GM23338 (cell line): ENCODE measurements at regions not wholly inside any gene's neighbourhood (a gene's known extent, or its start where the extent isn't known, plus 50 kb on each side); places are given as distances from the start of the nearest gene placed in this dataset.

Source experiments
- ATAC-seq: fragments of 200-7000 bp; cut with Tn5 transposase; 3 replicates; pipeline ENCODE4 v1.9.1; 2020
- DNase-seq: peaks from one replicate; pipeline ENCODE4 v3.0.0-alpha.2; 2015; ENCODE audit warnings: low spot score
- H2AFZ ChIP-seq: fragments of 200-600 bp; sonication (generic); 2 replicates; pipeline ENCODE4 v1.8.0; 2016; ENCODE audit warnings: antibody characterized with exemption, mild to moderate bottlenecking, moderate library complexity
- H3F3A ChIP-seq: fragments of 200-600 bp; sonication (generic); replicated peaks from 2 replicates; pipeline ENCODE4 v1.8.0; 2017; ENCODE audit warnings: antibody characterized with exemption, mixed run types, low read depth
- H3K27ac ChIP-seq: fragments of 200-600 bp; sonication (generic); 2 replicates; pipeline ENCODE4 v1.6.1; 2016; ENCODE audit warnings: low read depth
- H3K27me3 ChIP-seq: fragments of 200-600 bp; sonication (generic); 2 replicates; pipeline ENCODE4 v1.8.0; 2016; ENCODE audit warnings: mild to moderate bottlenecking, mixed run types, moderate library complexity; ENCODE audit not compliant: insufficient read depth
- H3K36me3 ChIP-seq: fragments of 200-600 bp; sonication (generic); 2 replicates; pipeline ENCODE4 v1.8.0; 2016; ENCODE audit warnings: mild to moderate bottlenecking; ENCODE audit not compliant: insufficient read depth
- H3K4me1 ChIP-seq: fragments of 200-600 bp; sonication (generic); 2 replicates; pipeline ENCODE4 v1.8.0; 2016; ENCODE audit warnings: mild to moderate bottlenecking, moderate library complexity; ENCODE audit not compliant: insufficient read depth
- H3K4me2 ChIP-seq: fragments of 200-600 bp; sonication (generic); 2 replicates; pipeline ENCODE4 v1.7.1; 2017; ENCODE audit warnings: mixed run types
- H3K4me3 ChIP-seq: fragments of 200-600 bp; sonication (generic); 2 replicates; pipeline ENCODE4 v1.6.1; 2016; ENCODE audit warnings: mixed run types
- H3K79me2 ChIP-seq: fragments of 200-600 bp; sonication (generic); replicated peaks from 2 replicates; pipeline ENCODE4 v1.8.0; 2017; ENCODE audit warnings: mild to moderate bottlenecking; ENCODE audit not compliant: insufficient read depth
- H3K9me2 ChIP-seq: fragments of 200-600 bp; sonication (generic); 2 replicates; pipeline ENCODE4 v1.8.0; 2017; ENCODE audit not compliant: insufficient read depth
- H4K20me1 ChIP-seq: fragments of 200-600 bp; sonication (generic); replicated peaks from 2 replicates; pipeline ENCODE4 v1.8.0; 2017; ENCODE audit warnings: mild to moderate bottlenecking; ENCODE audit not compliant: insufficient read depth
- H3K27ac Mint-ChIP-seq: 2 replicates; pipeline ENCODE4 v1.8.0; 2020; ENCODE audit warnings: inconsistent platforms, mild to moderate bottlenecking, moderate library complexity, mixed read lengths
- H3K27me3 Mint-ChIP-seq: 3 replicates; pipeline ENCODE4 v1.8.0; 2022; ENCODE audit warnings: low read depth, mild to moderate bottlenecking, moderate library complexity, mixed read lengths, inconsistent platforms; ENCODE audit not compliant: insufficient read depth, poor library complexity
- H3K36me3 Mint-ChIP-seq: 3 replicates; pipeline ENCODE4 v1.8.0; 2021; ENCODE audit warnings: low read depth, mild to moderate bottlenecking, inconsistent platforms, moderate library complexity, mixed read lengths
- H3K4me1 Mint-ChIP-seq: 3 replicates; pipeline ENCODE4 v1.8.0; 2020; ENCODE audit warnings: mild to moderate bottlenecking, inconsistent platforms, mixed read lengths
- H3K4me3 Mint-ChIP-seq: 3 replicates; pipeline ENCODE4 v1.8.0; 2021; ENCODE audit warnings: moderate library complexity, mild to moderate bottlenecking, inconsistent platforms, mixed read lengths
- H3K9me3 Mint-ChIP-seq: 3 replicates; pipeline ENCODE4 v1.8.0; 2020; ENCODE audit warnings: moderate library complexity, mild to moderate bottlenecking, inconsistent platforms, mixed read lengths
- CREB1 ChIP-seq: fragments of 250-450 bp; sonication (Bioruptor Pico); IDR thresholded peaks from 2 replicates; pipeline ENCODE4 v1.5.0; 2020; ENCODE audit warnings: low read depth, mild to moderate bottlenecking, moderate library complexity
- CTCF ChIP-seq, 2 experiments: fragments of 200-600 bp in 1 of 2; sonication (generic) in 1 of 2; conservative IDR thresholded peaks; 2 replicates each; pipeline versions ENCODE4 v1.5.1 to v1.6.1; 2016 to 2017; ENCODE audit warnings: antibody characterized with exemption in 2 of 2, low read depth in 2 of 2, mild to moderate bottlenecking in 2 of 2, moderate library complexity in 1 of 2
- ETS1 ChIP-seq: IDR thresholded peaks from 2 replicates; pipeline ENCODE4 v1.6.1; 2016; ENCODE audit warnings: antibody characterized with exemption
- EZH2 ChIP-seq: fragments of 200-600 bp; sonication (generic); IDR thresholded peaks from one replicate; pipeline ENCODE4 v1.8.0; 2017; ENCODE audit warnings: antibody characterized with exemption, mild to moderate bottlenecking, low read depth; ENCODE audit not compliant: unreplicated experiment
- EZH2phosphoT487 ChIP-seq: fragments of 200-600 bp; sonication (generic); IDR thresholded peaks from one replicate; pipeline ENCODE4 v1.8.1; 2018; ENCODE audit warnings: antibody characterized with exemption; ENCODE audit not compliant: unreplicated experiment
- JUNB ChIP-seq: IDR thresholded peaks from one replicate; pipeline ENCODE4 v1.6.1; 2016; ENCODE audit warnings: antibody characterized with exemption; ENCODE audit not compliant: unreplicated experiment
- NANOG ChIP-seq: IDR thresholded peaks from 2 replicates; pipeline ENCODE4 v1.6.1; 2016; ENCODE audit warnings: antibody characterized with exemption, borderline replicate concordance
- POLR2AphosphoS5 ChIP-seq: IDR thresholded peaks from 2 replicates; pipeline ENCODE4 v1.6.1; 2016; ENCODE audit warnings: antibody characterized with exemption, low read depth
- REST ChIP-seq: IDR thresholded peaks from one replicate; pipeline ENCODE4 v1.6.1; 2018; ENCODE audit warnings: antibody characterized with exemption; ENCODE audit not compliant: unreplicated experiment
- STAT1 ChIP-seq: IDR thresholded peaks from one replicate; pipeline ENCODE4 v1.6.1; 2016; ENCODE audit warnings: antibody characterized with exemption; ENCODE audit not compliant: unreplicated experiment
- ZNF114 ChIP-seq: fragments of 250-450 bp; sonication (Bioruptor Pico); IDR thresholded peaks from 2 replicates; pipeline ENCODE4 v1.5.0; 2020; ENCODE audit warnings: mild to moderate bottlenecking, moderate library complexity
- ZNF331 ChIP-seq: fragments of 250-450 bp; sonication (Bioruptor Pico); IDR thresholded peaks from 2 replicates; pipeline ENCODE4 v1.5.0; 2020; ENCODE audit warnings: low read depth, mild to moderate bottlenecking, moderate library complexity
- ZNF462 ChIP-seq: fragments of 250-450 bp; sonication (Bioruptor Pico); IDR thresholded peaks from 2 replicates; pipeline ENCODE4 v1.5.0; 2020; ENCODE audit warnings: mild to moderate bottlenecking, moderate library complexity

GRCh38 chr4:56251556-56251955 is 135.7 kb downstream of the AASDH start:
- Histone ChIP-seq H3K36me3 (no peaks in the 10 kb centered on the region), H3K4me1 (0 out of 2 replicates have a peak, but pooled peaks cover 7% of the 10 kb centered on the region), H3K27ac (no peak overlapping the region), H4K20me1 (no peaks in the 10 kb centered on the region), H3K9me2 (no peaks in the 10 kb centered on the region), H3K4me2 (no peak overlapping the region), H2AFZ (no peak overlapping the region), H3K4me3 (no peak overlapping the region), H3K27me3 (no peaks in the 10 kb centered on the region), H3K79me2 (no peaks in the 10 kb centered on the region), H3F3A (no peaks in the 10 kb centered on the region)
- H3K4me1 Mint-ChIP-seq, result peaks cover 4% of the 10 kb centered on the region; the same call in 2 of the 3 replicates
- no peak overlapping the region for H3K4me3 Mint-ChIP-seq
- H3K36me3 Mint-ChIP-seq, result peaks cover 12% of the 10 kb centered on the region
- no peak overlapping the region for H3K27ac Mint-ChIP-seq
- no peak for TF ChIP-seq ETS1
- TF ChIP-seq JUNB, result no peak
- TF ChIP-seq ZNF462 (CRISPR knock-in tag), result no peak
- TF ChIP-seq CTCF (conservative IDR thresholded peaks at IDR 0.05; ENCODE audit: low read depth in 2 of 2), result no peak
- TF ChIP-seq NANOG, result no peak
- TF ChIP-seq STAT1, result no peak
- TF ChIP-seq EZH2, result no peak
- no peak for TF ChIP-seq ZNF114 (CRISPR knock-in tag)
- no peak for TF ChIP-seq REST
- TF ChIP-seq ZNF331 (CRISPR knock-in tag), result no peak
- no peak for TF ChIP-seq POLR2AphosphoS5
- no peak for TF ChIP-seq EZH2phosphoT487
- no peak for TF ChIP-seq CREB1 (CRISPR knock-in tag)
- DNase-seq (no peak), ATAC-seq (no peak)
- H3K27me3 Mint-ChIP-seq, result peaks cover 3% of the 10 kb centered on the region
- peaks cover 8% of the 10 kb centered on the region for H3K9me3 Mint-ChIP-seq
